GM21360 (cell line): ENCODE measurements at regions not wholly inside any gene's neighbourhood (a gene's known extent, or its start where the extent isn't known, plus 50 kb on each side); places are given as distances from the start of the nearest gene placed in this dataset.

Experiments
- ATAC-seq: cut with Tn5 transposase; IDR thresholded peaks from one replicate; pipeline ENCODE4 v1.9.1; 2021; ENCODE audit warnings: mild to moderate bottlenecking, moderate library complexity; ENCODE audit not compliant: unreplicated experiment

GRCh38 chr3:78140274-78140673, 1100.4 kb downstream of the ROBO2 start:
- ATAC-seq, result no peak

- no peak for ATAC-seq
Observed at GRCh38 chr3:78140866-78141265, 1101.0 kb downstream of the ROBO2 start.

GRCh38 chr3:78141269-78141668, 1101.4 kb downstream of the ROBO2 start:
- ATAC-seq, result no peak

- ATAC-seq, result no peak
Observed at GRCh38 chr3:78143000-78143399, 1103.1 kb downstream of the ROBO2 start.

- no peak for ATAC-seq
Observed at GRCh38 chr3:78148986-78149717, 1109.3 kb downstream of the ROBO2 start.

GRCh38 chr3:78153973-78154372, 1114.1 kb downstream of the ROBO2 start:
- ATAC-seq, result no peak

GRCh38 chr3:78154521-78155186, 1114.8 kb downstream of the ROBO2 start:
- no peak for ATAC-seq

GRCh38 chr3:78161736-78162135, 1121.8 kb downstream of the ROBO2 start:
- ATAC-seq, result no peak

GRCh38 chr3:78163379-78163778, 1123.5 kb downstream of the ROBO2 start:
- ATAC-seq, result no peak

- no peak for ATAC-seq
Observed at GRCh38 chr3:78165876-78166275, 1126.0 kb downstream of the ROBO2 start.

GRCh38 chr3:78174821-78175220, 1134.9 kb downstream of the ROBO2 start:
- ATAC-seq, result no peak

GRCh38 chr3:78176869-78177268, 1137.0 kb downstream of the ROBO2 start:
- no peak for ATAC-seq

GRCh38 chr3:78177780-78178179, 1137.9 kb downstream of the ROBO2 start:
- no peak for ATAC-seq

GRCh38 chr3:78178209-78178608, 1138.3 kb downstream of the ROBO2 start:
- no peak for ATAC-seq

GRCh38 chr3:78178740-78179363, 1139.0 kb downstream of the ROBO2 start:
- ATAC-seq, result no peak

GRCh38 chr3:78183906-78184599, 1144.2 kb downstream of the ROBO2 start:
- no peak for ATAC-seq

- ATAC-seq, result no peak
Observed at GRCh38 chr3:78186404-78186803, 1146.5 kb downstream of the ROBO2 start.

- no peak for ATAC-seq
Observed at GRCh38 chr3:78201091-78201490, 1161.2 kb downstream of the ROBO2 start.

GRCh38 chr3:78204977-78205376, 1165.1 kb downstream of the ROBO2 start:
- no peak for ATAC-seq

- ATAC-seq, result no peak
Observed at GRCh38 chr3:78221300-78221699, 1181.4 kb downstream of the ROBO2 start.

GRCh38 chr3:78221796-78222195, 1181.9 kb downstream of the ROBO2 start:
- ATAC-seq, result no peak

- ATAC-seq, result no peak
Observed at GRCh38 chr3:78235841-78236240, 1195.9 kb downstream of the ROBO2 start.
